Stimulated activated CD4-positive, alpha-beta T cell treated with anti-CD3 and anti-CD28 coated beads, Interleukin-15, amount 100 ng/mL, for 24 hours (primary cell): ENCODE measurements at regions not wholly inside any gene's neighbourhood (a gene's known extent, or its start where the extent isn't known, plus 50 kb on each side); places are given as distances from the start of the nearest gene placed in this dataset.
A peak's percentile ranks its signal among the peaks of the same experiment; 100 is the strongest.
"Not testable (repeated sequence)": the region's sequence is repeated elsewhere in the genome, so short reads cannot be mapped to it uniquely, and the experiment has no call there.

Experiments used
- DNase-seq: peaks from one replicate; pipeline ENCODE4 v3.0.0-alpha.2; 2020

DNA sequence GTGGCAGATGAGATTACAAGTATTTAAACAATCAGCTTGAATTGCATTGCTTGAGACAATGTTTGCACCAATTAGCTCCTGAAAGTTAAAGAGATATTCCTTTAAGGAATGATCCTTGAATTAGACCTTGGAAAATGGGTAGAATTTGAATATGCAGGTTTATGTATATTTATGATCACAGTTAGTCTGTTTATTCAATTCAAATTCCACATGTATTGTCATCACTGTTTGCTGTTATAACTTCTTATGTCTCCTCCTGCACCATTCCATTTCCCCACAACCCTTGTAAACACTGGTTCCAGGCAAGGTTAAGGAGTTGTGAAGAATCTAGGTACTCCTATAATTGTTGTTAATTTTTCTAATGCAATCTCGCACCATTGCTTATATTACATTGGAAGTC lies 518.2 kb upstream of the PBX1 start:
- DNase-seq, result no peak

DNA sequence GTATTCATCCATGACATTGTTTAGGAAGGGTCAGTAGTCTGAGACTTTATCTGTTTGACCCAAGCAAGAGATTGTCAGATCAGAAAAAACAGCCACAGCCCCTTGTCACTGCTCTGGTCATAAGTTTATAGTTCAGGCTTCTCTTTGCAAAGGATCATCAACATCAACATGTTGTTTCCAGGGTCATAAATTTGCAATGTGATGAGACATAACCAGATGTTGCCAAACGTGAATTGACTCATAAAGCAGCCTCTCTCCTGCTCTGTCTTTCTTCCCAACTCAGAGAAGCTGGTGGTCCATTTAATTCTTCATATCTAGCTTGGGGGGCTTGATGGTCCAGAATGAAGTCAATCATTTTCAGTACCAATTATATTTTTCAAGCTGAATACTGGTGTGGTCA lies 507.2 kb upstream of the PBX1 start:
- DNase-seq, result no peak

DNA sequence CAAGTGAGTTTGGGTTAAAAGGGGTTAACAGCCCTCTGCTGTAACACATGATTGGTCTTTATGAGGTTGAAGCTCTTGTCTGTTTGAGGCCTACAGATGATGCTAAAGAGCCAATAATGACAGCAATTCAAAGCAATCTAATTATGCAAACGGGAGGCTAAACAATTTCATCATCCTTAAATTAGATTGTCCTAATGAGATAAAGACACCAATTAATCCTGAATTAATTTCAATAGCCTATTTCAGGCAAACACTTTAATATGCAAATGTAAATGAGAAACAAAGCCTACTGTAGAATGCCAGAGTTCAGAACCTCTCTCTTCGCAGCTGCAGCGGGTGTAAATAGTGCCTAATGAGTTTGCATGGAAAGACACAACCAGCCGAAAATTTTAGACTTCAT lies 504.7 kb upstream of the PBX1 start:
- DNase-seq, result no peak

DNA sequence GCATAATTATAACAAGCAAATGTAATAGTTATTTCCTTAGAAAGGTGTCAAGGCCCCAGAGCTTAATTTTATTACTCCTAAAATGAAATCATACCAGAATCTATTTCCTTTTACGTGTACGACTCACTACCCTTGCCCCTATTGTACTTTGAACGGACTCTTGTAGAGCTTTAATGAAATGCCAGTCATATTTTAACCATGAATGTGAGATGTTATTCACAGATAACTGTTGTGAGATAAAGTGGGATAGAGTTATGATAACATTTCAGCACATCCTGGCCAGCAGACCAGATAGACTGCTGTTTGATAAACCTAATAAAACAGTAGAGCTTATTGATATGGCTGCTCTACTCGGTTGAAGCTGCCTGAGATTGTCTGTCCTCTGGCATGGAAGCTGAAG lies 500.8 kb upstream of the PBX1 start:
- DNase-seq, result no peak

DNA sequence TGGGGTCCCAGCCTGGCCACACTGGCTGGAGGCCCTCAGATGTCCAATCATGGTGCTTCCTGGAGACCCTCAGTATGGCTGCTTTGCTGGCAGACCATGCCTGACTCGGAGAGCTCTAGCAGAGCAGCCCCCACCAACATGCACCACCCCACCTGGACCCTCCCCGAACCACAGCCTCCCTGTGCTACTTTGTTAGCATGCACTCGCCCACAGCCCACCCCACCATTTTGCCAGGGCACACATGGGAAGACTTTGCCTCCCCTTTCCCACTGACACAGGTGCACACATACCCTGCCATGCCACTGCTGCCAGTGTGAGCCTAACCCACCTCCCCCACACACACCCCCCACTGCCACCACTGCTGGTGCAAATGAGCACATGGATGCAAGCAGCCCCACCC lies 497.5 kb upstream of the PBX1 start:
- no peak for DNase-seq

DNA sequence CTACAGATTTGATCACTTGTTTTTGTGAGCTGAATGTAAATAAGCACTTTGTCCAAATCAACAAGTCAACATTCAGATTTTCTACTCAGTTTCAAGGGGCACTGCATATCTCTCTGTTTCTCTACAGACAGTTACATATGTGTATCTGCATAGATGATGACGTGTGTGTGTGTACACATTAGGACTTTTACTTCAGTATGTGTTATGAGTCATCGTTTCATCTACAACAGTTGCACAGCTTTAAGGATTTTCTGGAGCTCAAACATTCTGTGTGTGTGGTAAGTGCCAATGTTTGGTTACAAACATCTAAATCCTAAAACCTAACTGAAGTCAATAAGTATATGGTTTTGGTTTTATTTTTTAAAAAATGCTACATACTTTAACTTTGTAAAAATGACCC lies 494.5 kb upstream of the PBX1 start:
- no peak for DNase-seq

DNA sequence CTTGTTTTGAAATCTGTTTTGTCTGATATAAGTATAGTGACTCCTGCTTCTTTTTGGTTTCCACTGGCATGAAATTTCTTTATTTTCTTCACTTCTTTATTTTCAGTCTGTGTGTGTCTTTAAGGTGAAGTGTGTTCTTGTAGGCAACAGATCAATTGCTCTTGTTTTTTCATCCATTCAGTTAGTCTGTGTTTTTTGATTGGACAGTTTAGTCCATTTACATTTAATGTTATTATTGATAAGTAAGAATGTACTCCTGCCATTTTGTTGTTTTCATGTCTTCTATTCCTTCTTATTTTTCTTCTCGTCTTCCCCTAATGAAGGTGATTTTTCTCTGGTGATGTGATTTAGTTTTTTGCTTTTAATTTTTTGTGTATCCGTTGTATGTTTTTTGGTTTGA lies 487.7 kb upstream of the PBX1 start:
- DNase-seq, result no peak

DNA sequence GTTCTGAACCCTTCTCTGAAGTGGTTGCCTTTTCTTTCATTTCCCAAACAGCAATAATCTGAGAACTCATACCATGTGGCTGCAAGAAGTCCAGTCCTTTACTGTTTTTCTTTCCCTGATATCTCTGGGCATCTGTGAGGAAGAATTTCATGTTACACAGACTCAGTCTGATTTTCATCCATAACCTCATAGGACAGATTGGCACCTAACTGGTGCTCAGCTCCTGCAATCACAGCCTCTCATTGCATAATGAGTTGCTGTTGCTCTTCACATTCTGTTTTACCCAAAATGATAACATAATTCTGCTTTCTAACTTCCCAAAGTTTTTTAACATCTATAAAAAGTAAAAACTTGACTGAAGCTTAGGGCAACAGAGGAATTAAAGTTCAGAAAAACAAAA lies 472.2 kb upstream of the PBX1 start:
- no peak for DNase-seq

DNA sequence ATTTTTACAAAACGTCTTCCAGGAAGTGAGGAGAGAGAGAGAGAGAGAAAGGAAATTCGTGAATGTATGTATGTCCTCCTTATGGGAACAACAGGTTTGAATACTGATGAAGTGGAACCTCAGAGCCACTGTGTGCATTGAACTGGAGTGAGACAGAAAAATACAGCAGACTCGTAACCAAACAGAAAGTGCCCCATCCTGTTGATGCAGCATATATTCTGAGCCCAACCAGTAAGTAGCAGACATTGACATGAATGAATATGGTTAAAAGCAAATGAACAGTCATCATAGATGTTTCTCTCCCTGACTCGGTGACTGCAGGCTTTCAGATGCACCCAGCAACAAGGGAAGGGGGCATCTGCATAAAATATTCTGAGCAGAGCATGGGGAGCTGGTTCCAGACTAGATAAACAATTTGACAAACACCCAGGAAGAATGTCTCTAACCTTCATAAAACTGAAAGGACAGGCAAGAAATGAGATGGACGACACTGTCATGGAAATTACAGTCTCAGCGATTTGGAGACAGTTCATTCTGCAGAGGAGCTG lies 471.0 kb upstream of the PBX1 start:
- DNase-seq, result no peak

DNA sequence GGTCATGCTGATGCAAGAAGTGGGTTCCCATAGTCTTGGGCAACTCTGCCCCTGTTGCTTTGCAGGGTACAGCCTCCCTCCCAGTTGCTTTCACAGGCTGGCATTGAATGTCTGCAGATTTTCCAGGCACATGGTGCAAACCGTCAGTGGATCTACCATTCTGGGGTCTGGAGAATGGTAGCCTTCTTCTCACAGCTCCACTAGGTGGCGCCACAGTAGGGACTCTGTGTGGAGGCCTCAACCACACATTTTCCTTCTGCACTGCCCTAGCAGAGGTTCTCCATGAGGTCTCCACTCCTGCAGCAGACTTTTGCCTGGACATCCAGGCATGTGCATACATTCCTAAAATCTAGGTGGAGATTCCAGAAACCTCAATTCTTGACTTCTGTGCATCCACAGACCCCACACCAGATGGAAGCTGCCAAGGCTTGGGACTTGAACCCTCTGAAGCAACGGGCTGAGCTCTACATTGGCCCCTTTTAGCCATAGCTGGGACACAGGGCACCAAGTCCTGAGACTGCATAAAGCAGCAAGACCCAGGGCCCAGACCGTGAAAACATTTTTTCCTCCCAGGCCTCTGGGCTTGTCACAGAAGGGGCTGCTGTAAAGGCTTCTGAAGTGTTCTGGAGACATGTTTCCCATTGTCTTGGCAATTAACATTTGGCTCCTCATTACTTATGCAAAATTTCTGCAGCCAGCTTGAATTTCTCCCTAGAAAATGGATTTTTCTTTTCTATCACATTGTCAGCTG lies 466.2 kb upstream of the PBX1 start:
- DNase-seq, result peak; percentile 14

DNA sequence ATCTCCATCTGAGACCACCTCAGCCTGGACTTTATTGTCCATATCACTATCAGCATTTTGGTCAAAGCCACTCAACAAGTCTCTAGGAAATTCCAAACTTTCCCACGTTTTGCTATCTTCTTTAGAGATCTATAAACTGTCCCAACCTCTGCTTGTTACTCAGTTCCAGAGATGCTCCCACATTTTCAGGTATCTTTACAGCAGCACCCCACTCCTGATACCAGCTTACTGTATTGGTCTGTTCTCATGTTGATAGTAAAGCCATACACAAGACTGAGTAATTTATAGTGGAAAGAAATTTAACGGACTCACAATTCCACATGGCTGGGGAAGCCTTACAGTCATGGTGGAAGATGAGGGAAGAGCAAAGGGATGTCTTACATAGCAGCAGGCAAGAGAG lies 465.4 kb upstream of the PBX1 start:
- DNase-seq, result no peak

DNA sequence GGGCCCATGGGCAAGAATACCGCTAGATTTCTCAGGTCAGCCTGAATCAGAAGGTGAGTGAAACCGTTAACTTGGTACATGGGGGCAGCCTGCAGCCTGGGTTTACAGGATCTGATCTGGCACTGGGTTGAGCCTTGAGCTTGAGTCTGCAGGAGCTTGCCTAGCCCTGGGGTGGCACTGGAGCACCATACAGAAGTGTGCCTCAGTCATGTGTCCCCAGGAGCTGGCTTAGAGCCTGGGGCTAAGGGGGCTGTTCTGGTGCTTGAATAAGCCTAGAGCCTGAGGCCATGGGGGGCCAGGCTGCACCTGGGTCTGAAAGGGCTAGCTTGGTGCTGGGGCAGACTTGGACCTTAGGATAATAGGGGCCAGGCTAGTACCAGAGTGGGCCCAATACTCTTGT lies 457.2 kb upstream of the PBX1 start:
- no peak for DNase-seq

DNA sequence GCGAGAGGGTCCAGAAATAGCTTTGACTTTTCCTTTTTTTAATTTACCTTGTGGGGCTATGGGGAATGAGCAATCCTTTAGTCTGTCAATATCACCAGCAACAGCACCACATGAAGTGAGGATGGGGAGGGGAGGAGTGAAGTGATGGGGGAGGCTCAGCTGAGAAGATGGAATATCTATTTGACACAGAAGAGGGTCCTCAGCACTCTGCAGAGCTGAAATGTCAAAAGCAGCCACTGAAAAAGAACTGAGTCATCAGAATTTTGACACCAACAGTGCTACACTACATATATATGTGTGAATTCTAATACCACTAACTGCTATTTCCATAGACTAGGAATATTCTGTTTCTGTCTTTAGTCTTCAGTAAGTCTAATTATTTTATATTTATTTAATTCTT lies 427.0 kb upstream of the PBX1 start:
- no peak for DNase-seq

DNA sequence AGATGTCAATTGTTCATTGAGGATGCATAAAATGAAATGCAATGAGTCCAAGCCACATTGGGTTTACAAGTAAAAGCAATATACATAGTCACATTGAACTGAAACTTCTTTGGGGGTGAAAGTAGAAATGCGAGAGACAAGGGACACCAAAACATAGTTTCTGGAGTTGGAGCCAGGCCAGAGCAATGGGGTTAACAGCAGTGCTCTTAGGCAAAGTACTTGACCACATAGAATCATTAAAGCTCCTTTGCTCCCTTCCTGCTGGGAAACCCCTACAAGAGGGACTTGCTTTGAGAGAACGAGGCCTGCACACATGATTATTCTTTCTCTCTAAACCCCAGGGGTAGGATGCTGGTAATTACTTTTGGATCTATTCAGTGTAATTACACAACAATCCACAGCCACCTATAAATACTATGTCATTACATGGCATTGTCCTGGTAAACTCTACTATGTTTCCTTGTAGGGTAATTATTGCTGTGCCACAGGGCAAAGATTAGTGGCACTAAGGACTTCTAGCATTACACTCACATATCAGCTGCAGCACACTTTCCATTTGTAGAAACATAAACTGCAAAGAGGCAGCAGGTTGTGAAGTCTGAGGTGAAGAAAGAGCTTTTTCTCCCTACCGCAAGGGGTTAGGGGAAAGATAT lies 421.6 kb upstream of the PBX1 start:
- no peak for DNase-seq

DNA sequence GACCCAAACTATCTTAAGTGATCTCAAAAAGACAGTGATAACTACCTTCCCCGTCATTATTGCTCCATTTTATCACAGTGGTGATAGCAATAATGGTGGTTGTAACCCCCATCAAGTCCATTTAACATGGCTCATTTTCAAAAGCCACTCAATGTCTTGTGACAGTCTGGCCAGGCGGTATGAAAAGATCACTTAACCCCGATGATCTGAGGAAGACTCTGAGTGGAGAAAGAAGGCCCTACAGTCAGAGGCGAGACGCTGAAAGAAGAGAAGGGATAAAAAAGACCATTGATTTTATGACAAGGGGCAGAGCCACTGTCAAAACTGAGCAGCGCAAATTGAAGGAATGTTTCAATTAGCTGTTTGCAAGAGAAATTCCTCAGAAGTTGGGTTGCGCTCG lies 417.2 kb upstream of the PBX1 start:
- DNase-seq, result no peak

DNA sequence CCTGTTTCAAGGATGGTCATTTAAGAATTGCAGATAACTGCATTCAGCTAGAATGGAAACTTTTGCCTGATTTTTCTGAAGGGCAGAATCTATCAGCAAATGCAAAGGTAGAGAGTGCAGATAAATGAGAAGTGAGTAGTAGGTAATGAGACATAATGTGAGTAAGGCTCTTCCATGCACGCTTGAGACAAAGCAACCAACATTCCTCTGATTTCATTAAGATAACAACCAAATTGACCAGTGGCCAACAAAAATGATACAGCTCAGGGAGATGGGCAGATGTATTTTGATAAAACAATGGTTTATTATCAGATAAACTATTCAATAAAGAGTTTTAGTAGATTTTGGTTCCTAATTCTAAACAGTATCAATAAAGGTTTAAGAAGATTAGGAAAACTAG lies 404.4 kb upstream of the PBX1 start:
- DNase-seq, result no peak

DNA sequence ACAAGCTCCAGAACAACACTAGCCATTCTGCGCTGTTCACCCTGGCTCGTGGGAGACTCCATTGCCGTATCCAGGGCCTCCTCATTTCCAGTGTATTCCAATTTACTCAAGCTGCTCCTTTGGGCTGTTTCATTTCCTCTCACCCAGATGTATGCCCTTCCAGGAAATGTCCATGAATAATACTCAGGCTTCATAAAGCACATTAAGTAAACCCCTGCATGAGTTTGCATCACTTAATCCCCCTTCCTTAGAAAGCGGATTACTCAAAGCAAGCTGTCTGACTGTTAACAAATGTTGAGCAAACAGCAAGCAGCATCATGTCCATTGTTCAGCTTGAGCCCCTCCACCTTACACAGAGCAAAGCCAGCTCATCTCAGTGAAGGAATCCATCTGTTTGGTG lies 403.6 kb upstream of the PBX1 start:
- DNase-seq, result no peak

DNA sequence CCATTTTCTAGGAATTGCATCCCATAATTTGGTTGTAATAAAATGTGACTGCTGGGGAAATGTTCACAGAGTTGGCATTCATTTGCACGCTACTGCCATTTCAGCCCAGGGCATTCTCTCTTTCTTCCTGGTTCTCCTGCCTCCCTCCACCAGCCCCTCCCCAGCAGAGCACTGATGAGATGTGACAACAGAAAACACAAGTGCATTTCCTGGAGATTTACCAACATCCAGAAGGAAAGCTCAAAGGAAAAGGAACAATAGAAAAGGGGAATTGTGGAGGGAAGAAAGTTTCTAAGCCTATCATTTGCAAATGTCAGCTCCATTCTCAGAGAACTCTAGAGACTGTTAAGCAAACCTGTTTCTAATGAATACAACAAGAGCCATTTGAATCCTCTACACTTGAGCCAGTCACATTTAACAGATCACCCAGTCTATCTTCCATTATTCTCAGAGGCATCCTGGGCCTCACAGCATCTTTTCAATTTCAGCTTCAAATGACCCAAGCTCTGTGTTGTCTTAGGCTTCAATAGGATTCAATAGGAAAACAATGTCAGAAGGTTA lies 395.6 kb upstream of the PBX1 start:
- DNase-seq, result no peak

DNA sequence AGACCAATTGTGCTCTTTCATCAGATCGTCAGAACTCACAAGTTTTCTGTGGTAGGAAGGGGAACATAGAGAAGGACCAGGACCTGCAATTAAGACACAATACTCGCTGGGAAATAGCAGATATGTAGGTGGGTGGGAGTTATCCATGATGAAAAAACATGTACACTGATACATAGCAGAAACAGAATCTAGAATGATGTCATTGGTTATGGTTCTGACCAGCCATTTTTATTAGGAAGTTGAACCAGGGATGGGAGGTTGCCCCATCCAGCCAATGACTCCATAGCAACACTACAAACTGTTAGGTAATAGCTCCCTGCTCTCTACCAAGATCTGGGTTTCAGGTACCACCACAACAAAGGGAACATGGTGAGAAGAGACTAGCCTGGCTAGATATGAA lies 393.5 kb upstream of the PBX1 start:
- no peak for DNase-seq

DNA sequence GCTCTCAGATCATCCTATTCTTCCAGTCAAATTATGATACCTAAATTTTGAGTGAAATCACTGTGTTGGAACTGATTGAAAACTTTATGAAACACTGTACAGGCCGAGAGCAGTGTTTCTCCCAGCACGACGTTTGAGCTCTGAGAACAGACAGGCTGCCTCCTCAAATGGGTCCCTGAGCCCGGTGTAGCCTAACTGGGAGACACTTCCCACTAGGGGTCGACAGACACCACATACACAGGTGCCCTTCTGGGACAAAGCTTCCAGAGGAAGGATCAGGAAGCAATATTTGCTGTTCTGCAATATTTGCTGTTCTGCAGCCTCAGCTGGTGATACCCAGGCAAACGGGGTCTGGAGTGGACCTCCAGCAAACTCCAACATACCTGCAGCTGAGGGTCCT lies 392.5 kb upstream of the PBX1 start:
- not testable (repeated sequence) for DNase-seq

DNA sequence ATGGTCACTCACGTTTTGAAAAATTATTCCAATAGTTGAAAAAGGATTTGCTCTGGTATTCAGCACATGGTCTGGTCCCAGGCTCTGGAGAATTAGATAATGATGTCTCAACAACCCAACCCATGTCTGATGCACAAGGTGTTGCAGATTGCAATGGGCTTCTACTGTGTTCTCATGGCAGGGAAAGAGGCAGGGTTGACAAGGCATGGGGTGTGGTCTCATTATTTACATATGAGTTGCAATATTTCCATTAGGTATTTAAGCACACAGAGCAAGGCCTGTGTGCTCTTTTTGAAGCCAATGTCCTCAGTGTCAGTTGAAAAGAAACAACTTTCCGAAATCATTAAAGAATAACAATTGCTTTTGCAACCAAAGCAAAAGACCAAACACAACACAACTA lies 381.9 kb upstream of the PBX1 start:
- no peak for DNase-seq

DNA sequence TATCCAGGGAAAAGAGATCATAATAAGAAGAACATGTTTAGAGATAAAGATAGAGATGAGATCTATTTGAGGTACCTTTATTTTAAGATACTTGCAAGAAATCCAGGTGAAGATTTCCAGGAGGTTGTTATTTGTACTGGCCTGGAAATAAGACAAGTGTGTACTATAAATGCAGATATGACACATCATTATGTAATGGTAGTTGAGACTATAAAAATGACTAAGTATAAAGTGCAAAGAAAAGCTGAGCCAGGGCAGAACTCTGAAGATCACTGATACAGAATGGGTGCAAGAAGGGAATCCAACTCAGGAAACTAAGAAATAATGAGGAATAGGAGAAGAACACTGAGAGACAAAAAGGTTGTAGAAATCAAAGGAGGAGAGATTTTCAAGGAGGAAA lies 378.2 kb upstream of the PBX1 start:
- DNase-seq, result no peak

DNA sequence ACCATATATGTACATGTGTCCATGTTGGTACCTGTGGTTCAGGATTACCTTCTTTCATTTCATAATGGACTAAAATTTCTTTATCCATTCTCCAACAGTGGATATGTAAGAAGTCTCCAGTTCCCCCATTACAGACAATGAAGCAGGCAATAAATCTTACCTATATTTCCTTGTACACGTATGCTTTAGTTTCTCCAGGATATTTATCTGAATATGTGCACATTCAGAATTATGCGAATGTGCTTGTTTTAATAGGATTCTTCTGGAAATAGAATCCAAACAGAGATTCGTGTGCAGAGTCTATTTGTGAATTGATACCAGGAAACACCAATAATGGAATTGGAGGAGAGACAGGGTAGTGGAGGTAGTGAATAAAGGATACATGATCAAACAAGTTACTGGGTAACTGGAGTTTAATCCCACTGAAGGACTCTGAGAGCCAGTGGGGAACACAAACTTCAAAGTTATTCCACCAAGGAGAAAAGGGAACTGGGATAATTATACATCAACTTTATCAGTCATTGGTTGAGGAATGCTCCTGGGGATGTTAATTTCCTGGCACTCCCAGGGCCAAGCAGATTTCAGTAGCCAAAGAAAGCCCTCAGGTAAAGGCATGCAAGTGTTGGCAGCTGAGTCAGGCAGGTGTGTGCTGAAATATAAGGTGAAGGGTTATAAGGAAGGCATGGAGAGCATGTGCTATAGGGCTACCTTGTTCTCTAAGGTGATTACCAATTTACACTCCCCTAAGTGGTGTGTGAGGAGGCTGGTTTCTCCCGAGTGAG lies 374.9 kb upstream of the PBX1 start:
- DNase-seq, result no peak

DNA sequence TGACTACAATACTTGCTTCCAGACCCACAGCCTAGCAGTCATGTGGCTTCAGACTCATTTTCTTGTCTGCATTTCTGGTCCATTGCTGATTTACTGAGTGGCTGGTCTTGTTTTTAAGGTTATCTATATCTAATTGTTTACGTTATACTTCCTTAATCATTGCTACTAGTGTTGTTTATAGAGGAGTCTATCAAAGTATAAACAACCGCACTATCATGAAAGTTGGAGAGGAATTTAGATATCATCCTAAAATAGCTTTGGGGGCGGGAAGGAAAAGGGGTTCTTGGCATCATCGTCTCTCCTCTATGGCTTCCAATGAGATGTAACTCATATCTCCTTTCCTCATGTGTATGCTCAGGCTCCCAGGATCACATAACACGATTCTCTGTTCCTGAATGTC lies 372.1 kb upstream of the PBX1 start:
- DNase-seq, result no peak
